Stimulated activated memory B cell treated with anti-CD40 and anti-IgM and Interleukin-4, amounts not matched to agents 10 μg/mL and 1 μg/mL and 100 μg/mL, for 72 hours (primary cell): ENCODE measurements at regions not wholly inside any gene's neighbourhood (a gene's known extent, or its start where the extent isn't known, plus 50 kb on each side); places are given as distances from the start of the nearest gene placed in this dataset.
"Not testable (repeated sequence)": the region's sequence is repeated elsewhere in the genome, so short reads cannot be mapped to it uniquely, and the experiment has no call there.

ENCODE experiments used
- ATAC-seq: fragments of 150-1000 bp; cut with Tn5 transposase; 2 replicates; pipeline ENCODE4 v1.10.0; 2021
- H3K27ac Mint-ChIP-seq: one replicate; pipeline ENCODE4 v1.8.0; 2022; ENCODE audit warnings: mild to moderate bottlenecking, mixed read lengths
- H3K27me3 Mint-ChIP-seq: one replicate; pipeline ENCODE4 v1.8.0; 2022; ENCODE audit warnings: mixed read lengths
- H3K36me3 Mint-ChIP-seq: one replicate; pipeline ENCODE4 v1.8.0; 2022; ENCODE audit warnings: mixed read lengths
- H3K4me1 Mint-ChIP-seq: one replicate; pipeline ENCODE4 v1.8.0; 2022; ENCODE audit warnings: mixed read lengths
- H3K4me3 Mint-ChIP-seq: one replicate; pipeline ENCODE4 v1.8.0; 2022; ENCODE audit warnings: mild to moderate bottlenecking, moderate library complexity, mixed read lengths
- H3K9me3 Mint-ChIP-seq: one replicate; pipeline ENCODE4 v1.8.0; 2022; ENCODE audit warnings: mixed read lengths

- ATAC-seq: no peak
- Mint-ChIP-seq H3K27ac (no peak overlapping the region), H3K4me1 (no peaks in the 10 kb centered on the region), H3K9me3 (peaks cover 9% of the 10 kb centered on the region), H3K4me3 (no peak overlapping the region), H3K36me3 (peaks cover 5% of the 10 kb centered on the region), H3K27me3 (no peaks in the 10 kb centered on the region)
These were observed 157.2 kb upstream of the ERCC6L2 start for GRCh38 chr9:95718263-95718662.

- ATAC-seq: no peak
- H3K4me3 Mint-ChIP-seq: no peak overlapping the region
- no peaks in the 10 kb centered on the region for H3K4me1 Mint-ChIP-seq
- peaks cover 9% of the 10 kb centered on the region for H3K9me3 Mint-ChIP-seq
- H3K27ac Mint-ChIP-seq: no peak overlapping the region
- peaks cover 5% of the 10 kb centered on the region for H3K36me3 Mint-ChIP-seq
- H3K27me3 Mint-ChIP-seq: no peaks in the 10 kb centered on the region
These were observed 159.5 kb upstream of the ERCC6L2 start for GRCh38 chr9:95715868-95716435.

DNA sequence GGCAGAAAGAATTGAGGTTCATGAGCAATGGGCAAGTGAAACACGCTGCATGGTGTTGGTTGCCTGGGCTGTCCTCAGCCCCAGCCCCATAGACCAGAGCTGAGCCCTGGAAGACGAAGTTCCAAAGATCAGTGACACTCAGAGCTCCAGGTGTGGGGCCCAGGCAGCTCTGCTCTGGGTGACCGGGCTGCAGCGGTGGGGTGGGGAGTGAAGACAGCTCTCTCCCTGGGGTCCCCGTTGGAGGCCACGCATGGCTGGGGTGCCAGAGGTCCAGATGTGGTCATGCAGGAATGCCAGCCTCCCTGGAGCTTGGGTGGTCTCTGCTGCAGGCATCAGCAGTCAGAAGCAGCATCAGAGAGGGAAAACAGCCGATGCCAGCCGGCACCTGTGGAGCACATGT is 165.0 kb upstream of the ERCC6L2 start:
- peak; percentile 46 for ATAC-seq
- Mint-ChIP-seq H3K4me3 (no peak overlapping the region), H3K4me1 (no peaks in the 10 kb centered on the region), H3K27ac (no peak overlapping the region), H3K36me3 (peaks cover 2% of the 10 kb centered on the region), H3K9me3 (peaks cover 8% of the 10 kb centered on the region), H3K27me3 (no peaks in the 10 kb centered on the region)

DNA sequence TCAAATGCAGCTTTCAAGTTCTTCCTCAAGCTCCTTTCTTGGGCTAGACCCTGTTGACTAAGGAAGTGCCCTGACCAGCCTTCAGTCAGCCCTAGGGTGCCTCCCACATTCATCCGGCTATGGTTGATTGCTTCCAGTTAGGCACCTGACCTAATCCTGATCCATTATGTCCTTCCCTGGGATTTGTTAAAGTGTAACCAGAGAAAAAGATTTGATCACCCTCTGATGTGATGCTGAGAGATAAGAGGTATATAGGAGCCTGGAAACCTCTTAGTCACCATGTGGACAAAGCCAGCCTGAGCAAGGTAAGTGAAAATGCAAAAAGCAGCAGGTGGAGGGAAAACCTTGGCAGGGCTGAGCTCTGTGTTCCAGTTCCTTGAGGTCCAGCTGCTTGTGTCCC is 178.8 kb upstream of the ERCC6L2 start:
- Mint-ChIP-seq H3K9me3 (peaks cover 5% of the 10 kb centered on the region), H3K27me3 (no peaks in the 10 kb centered on the region), H3K27ac (no peak overlapping the region), H3K36me3 (no peaks in the 10 kb centered on the region), H3K4me1 (no peaks in the 10 kb centered on the region), H3K4me3 (no peak overlapping the region)
- ATAC-seq: no peak

DNA sequence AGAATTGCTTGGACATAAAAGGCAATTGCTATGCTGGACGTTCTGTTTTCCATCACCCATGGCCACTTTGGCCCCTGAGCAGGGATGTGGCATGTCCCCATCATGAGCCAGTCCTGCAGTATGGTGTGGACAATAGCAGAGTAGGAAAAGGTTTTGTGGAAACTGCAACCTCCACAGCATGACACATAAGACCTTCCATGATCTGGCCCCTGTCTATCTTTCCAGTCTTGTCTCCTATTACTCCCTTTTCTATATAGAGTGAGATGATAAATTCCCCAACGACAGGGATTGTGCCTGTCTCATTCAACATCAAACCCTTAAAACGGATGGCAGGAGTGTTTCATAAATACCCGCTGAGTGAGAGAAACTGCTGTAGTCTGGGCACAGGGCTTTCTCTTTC is 174.7 kb upstream of the PTCH1 start:
- H3K4me1 Mint-ChIP-seq: no peaks in the 10 kb centered on the region
- no peak for ATAC-seq
- H3K4me3 Mint-ChIP-seq: no peak overlapping the region
- peaks cover 14% of the 10 kb centered on the region for H3K27me3 Mint-ChIP-seq
- peaks cover 5% of the 10 kb centered on the region for H3K9me3 Mint-ChIP-seq
- no peak overlapping the region for H3K27ac Mint-ChIP-seq
- H3K36me3 Mint-ChIP-seq: no peaks in the 10 kb centered on the region

DNA sequence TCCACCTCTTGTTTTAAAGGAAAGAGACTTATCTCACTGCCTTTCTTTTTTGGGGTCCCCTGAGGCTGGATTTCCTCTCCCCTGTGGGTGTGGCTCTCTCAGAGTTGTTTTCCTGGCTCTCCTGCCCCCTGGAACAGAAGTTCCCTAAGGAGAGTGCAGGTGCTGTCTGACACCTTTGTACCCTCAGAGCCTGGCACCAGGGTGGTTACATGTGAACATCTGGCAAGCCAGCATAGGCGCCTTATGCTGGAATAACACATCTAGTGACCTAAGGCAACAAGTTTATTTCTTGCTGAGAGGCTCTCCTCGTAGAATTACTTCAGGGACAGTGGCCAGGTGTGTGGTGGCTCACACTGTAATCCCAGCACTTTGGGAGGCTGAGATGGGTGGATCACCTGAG is 172.9 kb upstream of the PTCH1 start:
- H3K27ac Mint-ChIP-seq: no peak overlapping the region
- peaks cover 5% of the 10 kb centered on the region for H3K9me3 Mint-ChIP-seq
- no peak overlapping the region for H3K4me3 Mint-ChIP-seq
- no peak for ATAC-seq
- no peaks in the 10 kb centered on the region for H3K4me1 Mint-ChIP-seq
- peaks cover 22% of the 10 kb centered on the region for H3K27me3 Mint-ChIP-seq
- no peaks in the 10 kb centered on the region for H3K36me3 Mint-ChIP-seq

GRCh38 chr9:95684516-95684915 is 167.7 kb upstream of the PTCH1 start:
- Mint-ChIP-seq H3K9me3 (no peaks in the 10 kb centered on the region), H3K4me1 (no peaks in the 10 kb centered on the region), H3K27ac (no peak overlapping the region)

DNA sequence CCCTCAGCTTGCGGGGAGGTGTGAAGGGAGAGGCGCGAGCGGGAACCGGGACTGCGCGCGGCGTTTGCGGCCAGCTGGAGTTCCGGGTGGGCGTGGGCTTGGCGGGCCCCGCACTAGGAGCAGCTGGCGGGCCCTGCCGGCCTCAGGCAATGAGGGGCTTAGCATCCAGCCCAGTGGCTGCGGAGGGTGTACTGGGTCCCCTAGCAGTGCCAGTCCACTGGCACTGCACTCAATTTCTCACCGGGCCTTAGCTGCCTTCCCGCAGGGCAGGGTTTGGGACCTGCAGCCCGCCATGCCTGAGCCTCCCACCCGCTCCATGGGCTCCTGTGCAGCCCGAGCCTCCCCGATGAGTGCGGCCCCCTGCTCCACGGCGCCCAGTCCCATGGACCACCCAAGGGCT is 163.5 kb upstream of the PTCH1 start:
- not testable (repeated sequence) for H3K4me1 Mint-ChIP-seq, H3K9me3 Mint-ChIP-seq, H3K27ac Mint-ChIP-seq, H3K4me3 Mint-ChIP-seq, ATAC-seq, H3K36me3 Mint-ChIP-seq
- peaks cover 30% of the 10 kb centered on the region for H3K27me3 Mint-ChIP-seq

More at GRCh38 chr9:95684516-95684915, 167.7 kb upstream of the PTCH1 start:
- Mint-ChIP-seq H3K4me3 (no peak overlapping the region), H3K27me3 (peaks cover 52% of the 10 kb centered on the region), H3K36me3 (no peaks in the 10 kb centered on the region)
- no peak for ATAC-seq

DNA sequence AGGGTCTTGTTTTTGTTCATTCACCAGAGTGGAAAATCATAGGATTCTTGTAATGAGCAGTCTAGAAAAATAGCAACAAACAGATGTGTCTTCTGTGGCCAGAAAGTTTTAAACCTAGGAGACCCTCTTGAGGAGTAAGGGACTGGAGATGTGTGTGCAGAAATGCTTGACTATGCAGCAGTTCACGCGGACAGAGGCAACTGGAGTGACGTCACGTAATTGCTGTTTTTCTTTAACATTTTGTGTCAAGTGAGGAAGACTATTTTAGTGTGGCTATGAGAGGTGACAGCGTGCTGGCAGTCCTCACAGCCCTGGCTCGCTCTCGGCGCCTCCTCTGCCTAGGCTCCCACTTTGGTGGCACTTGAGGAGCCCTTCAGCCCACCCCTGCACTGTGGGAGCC is 163.1 kb upstream of the PTCH1 start:
- H3K27me3 Mint-ChIP-seq: peaks cover 30% of the 10 kb centered on the region
- H3K4me3 Mint-ChIP-seq: no peak overlapping the region
- ATAC-seq: no peak
- no peaks in the 10 kb centered on the region for H3K36me3 Mint-ChIP-seq
- H3K4me1 Mint-ChIP-seq: no peaks in the 10 kb centered on the region
- H3K9me3 Mint-ChIP-seq: peaks cover 4% of the 10 kb centered on the region
- no peak overlapping the region for H3K27ac Mint-ChIP-seq

DNA sequence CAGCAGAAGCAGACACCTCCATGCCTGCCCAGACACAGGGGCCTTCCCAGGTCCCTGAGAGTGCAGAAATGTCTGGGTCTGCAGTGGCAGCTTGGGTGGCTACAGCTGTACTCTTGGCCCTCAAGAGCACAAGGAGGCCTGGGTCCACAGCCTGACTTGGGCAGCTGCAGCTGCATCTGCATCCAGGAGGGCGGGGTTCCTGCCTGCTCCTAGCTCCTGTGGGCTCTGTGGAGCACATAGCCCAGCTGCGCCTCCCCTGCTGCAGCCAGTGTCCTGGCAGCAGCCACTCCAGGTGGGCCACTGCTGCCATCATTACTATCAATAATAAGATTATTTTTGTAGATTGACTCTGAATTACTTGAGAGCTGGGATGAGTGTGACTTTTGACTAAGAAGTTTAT is 162.0 kb upstream of the PTCH1 start:
- Mint-ChIP-seq H3K36me3 (no peaks in the 10 kb centered on the region), H3K9me3 (peaks cover 4% of the 10 kb centered on the region), H3K27ac (no peak overlapping the region), H3K27me3 (peaks cover 30% of the 10 kb centered on the region), H3K4me1 (no peaks in the 10 kb centered on the region), H3K4me3 (no peak overlapping the region)
- no peak for ATAC-seq

DNA sequence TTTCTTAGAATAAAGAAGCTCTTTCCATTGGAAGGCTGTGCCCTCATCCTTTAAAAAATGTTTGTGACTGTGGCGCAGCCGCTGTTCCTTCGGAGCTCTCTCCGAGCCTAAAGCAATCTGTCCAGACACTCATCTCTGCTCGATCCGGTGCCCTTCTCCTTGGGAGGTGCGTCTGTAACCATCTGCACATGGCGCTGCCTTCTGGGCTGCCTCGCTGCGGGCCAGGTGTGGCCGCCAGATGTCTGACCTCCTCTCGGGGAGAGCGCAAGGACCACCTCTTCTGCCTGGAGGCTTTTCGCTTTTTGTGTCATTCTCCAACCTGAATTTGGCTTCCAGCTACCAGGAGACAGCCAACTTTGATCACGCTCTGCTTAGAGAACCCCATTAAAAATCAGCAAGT is 153.4 kb upstream of the PTCH1 start:
- H3K36me3 Mint-ChIP-seq: no peaks in the 10 kb centered on the region
- H3K4me1 Mint-ChIP-seq: no peaks in the 10 kb centered on the region
- no peaks in the 10 kb centered on the region for H3K9me3 Mint-ChIP-seq
- peaks cover 24% of the 10 kb centered on the region for H3K27me3 Mint-ChIP-seq
- H3K27ac Mint-ChIP-seq: no peak overlapping the region
- no peak overlapping the region for H3K4me3 Mint-ChIP-seq
- ATAC-seq: no peak

DNA sequence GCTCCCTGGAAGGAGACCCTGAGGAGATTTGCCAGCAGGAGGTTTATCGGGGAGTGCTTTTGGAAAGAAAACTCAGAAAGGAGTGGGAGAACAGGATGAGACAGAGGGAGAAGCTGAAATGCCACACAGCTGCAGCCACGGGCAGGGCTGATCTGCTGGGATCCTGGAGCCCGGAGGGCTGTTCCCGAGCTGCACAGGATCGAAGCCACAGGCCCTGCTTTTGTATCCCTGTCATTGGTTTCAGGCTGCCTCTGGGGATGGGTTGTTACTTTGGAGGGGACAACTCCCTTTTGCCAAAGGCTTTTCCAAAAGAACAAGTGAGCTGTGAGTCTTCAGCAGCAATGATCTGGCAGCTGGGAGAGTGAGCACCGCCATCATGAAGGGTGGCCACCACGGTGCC is 152.5 kb upstream of the PTCH1 start:
- Mint-ChIP-seq H3K27me3 (peaks cover 24% of the 10 kb centered on the region), H3K27ac (no peak overlapping the region), H3K9me3 (no peaks in the 10 kb centered on the region), H3K4me3 (no peak overlapping the region), H3K4me1 (no peaks in the 10 kb centered on the region), H3K36me3 (no peaks in the 10 kb centered on the region)
- no peak for ATAC-seq

GRCh38 chr9:95667789-95668188 is 151.0 kb upstream of the PTCH1 start:
- Mint-ChIP-seq H3K27ac (no peak overlapping the region), H3K27me3 (peaks cover 24% of the 10 kb centered on the region)
- ATAC-seq: no peak

GRCh38 chr9:95666785-95667155 is 150.0 kb upstream of the PTCH1 start:
- Mint-ChIP-seq H3K4me3 (no peak overlapping the region), H3K27ac (no peak overlapping the region), H3K27me3 (peaks cover 24% of the 10 kb centered on the region), H3K9me3 (no peaks in the 10 kb centered on the region), H3K36me3 (no peaks in the 10 kb centered on the region), H3K4me1 (no peaks in the 10 kb centered on the region)
- ATAC-seq: no peak

More at GRCh38 chr9:95667789-95668188, 151.0 kb upstream of the PTCH1 start:
- no peaks in the 10 kb centered on the region for H3K36me3 Mint-ChIP-seq
- no peaks in the 10 kb centered on the region for H3K9me3 Mint-ChIP-seq
- no peak overlapping the region for H3K4me3 Mint-ChIP-seq
- H3K4me1 Mint-ChIP-seq: no peaks in the 10 kb centered on the region

GRCh38 chr9:95666096-95666784 is 149.5 kb upstream of the PTCH1 start:
- Mint-ChIP-seq H3K4me3 (no peak overlapping the region), H3K27me3 (peaks cover 24% of the 10 kb centered on the region), H3K27ac (no peak overlapping the region), H3K36me3 (no peaks in the 10 kb centered on the region), H3K4me1 (no peaks in the 10 kb centered on the region), H3K9me3 (no peaks in the 10 kb centered on the region)
- ATAC-seq: no peak

- ATAC-seq: no peak
- H3K27ac Mint-ChIP-seq: no peak overlapping the region
- H3K4me1 Mint-ChIP-seq: no peaks in the 10 kb centered on the region
- H3K27me3 Mint-ChIP-seq: peaks cover 9% of the 10 kb centered on the region
- H3K4me3 Mint-ChIP-seq: no peak overlapping the region
- no peaks in the 10 kb centered on the region for H3K9me3 Mint-ChIP-seq
- H3K36me3 Mint-ChIP-seq: no peaks in the 10 kb centered on the region
These were observed 136.5 kb upstream of the PTCH1 start for GRCh38 chr9:95653246-95653645.
